Vagina (tissue), 2 donors: ENCODE measurements at regions not wholly inside any gene's neighbourhood (a gene's known extent, or its start where the extent isn't known, plus 50 kb on each side); places are given as distances from the start of the nearest gene placed in this dataset.

Experiments
- DNase-seq, 2 donors: peaks; one replicate each; pipeline ENCODE4 v3.0.0-alpha.2; 2017; ENCODE audit errors: extremely low spot score in 2 of 2
- H3K27ac ChIP-seq: fragments of 200-600 bp; sonication (generic); one replicate; pipeline ENCODE4 v1.5.1; 2019
- H3K27me3 ChIP-seq: fragments of 200-600 bp; sonication (generic); one replicate; pipeline ENCODE4 v1.5.1; 2019
- H3K36me3 ChIP-seq, 2 donors: fragments of 200-600 bp; sonication (generic); one replicate each; pipeline ENCODE4 v1.5.1; 2017 to 2019
- H3K4me1 ChIP-seq: fragments of 200-600 bp; sonication (generic); one replicate; pipeline ENCODE4 v1.5.1; 2019
- H3K4me3 ChIP-seq, 2 donors: fragments of 200-600 bp; sonication (generic); 1 replicate in 1 of 2; 2 replicates in 1 of 2; pipeline ENCODE4 v1.5.1; 2016 to 2019
- H3K9me3 ChIP-seq: fragments of 200-600 bp; sonication (generic); one replicate; pipeline ENCODE4 v1.5.1; 2019
- POLR2A ChIP-seq, 2 donors: fragments of 450-650 bp; IDR thresholded peaks; one replicate each; pipeline ENCODE4 v1.6.1; 2017; ENCODE audit warnings: antibody characterized with exemption in 2 of 2, mild to moderate bottlenecking in 2 of 2, moderate library complexity in 2 of 2
- POLR2AphosphoS5 ChIP-seq, 2 donors: sonication (generic); formaldehyde crosslinking; IDR thresholded peaks; one replicate each; pipeline ENCODE4 v1.9.0; 2017; ENCODE audit warnings: antibody characterized with exemption in 2 of 2, mild to moderate bottlenecking in 2 of 2, low read depth in 1 of 2; ENCODE audit not compliant: insufficient read depth in 1 of 2
- intact Hi-C: fragments of 100-400 bp; cut with DNase I; formaldehyde crosslinking; loops from one replicate; pipeline ENCODE4 v1.15.1; 2023
- TF ChIP-seq, protein P1 (sequence below), 3 experiments: fragments of 450-650 bp in 2 of 3; fragments of 200-600 bp in 1 of 3; sonication (generic) in 1 of 3; IDR thresholded peaks; one replicate each; pipeline ENCODE4 v1.5.1; 2017 to 2019; ENCODE audit warnings: antibody characterized with exemption in 3 of 3, mild to moderate bottlenecking in 2 of 3, moderate library complexity in 2 of 3

DNA sequence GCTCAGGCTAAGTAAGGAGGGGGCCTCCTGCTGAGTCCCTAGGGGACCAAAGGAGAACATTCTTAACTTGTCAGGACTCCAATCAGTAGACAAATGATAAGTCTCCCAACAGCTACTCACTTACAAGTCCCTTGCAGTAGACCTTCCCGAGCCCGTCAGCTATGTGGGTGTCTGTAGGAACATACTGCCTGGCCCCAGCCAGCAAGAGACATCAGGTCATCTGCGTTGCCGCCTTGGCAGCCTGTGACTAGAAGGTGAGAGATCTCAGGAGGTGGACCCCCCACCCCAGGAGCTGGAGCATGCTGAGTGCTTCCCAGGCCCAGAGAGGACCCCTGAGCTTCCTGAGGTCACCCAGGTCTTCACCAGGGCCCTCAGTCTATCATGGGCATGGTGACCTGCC lies 250.5 kb downstream of the C1orf94 start:
- DNase-seq, result no peak
- Histone ChIP-seq H3K27me3 (no peaks in the 10 kb centered on the region), H3K9me3 (no peaks in the 10 kb centered on the region), H3K27ac (no peak overlapping the region), H3K4me1 (no peaks in the 10 kb centered on the region), H3K4me3 (no peak overlapping the region), H3K36me3 (no peaks in the 10 kb centered on the region)
- TF ChIP-seq, protein P1, sequence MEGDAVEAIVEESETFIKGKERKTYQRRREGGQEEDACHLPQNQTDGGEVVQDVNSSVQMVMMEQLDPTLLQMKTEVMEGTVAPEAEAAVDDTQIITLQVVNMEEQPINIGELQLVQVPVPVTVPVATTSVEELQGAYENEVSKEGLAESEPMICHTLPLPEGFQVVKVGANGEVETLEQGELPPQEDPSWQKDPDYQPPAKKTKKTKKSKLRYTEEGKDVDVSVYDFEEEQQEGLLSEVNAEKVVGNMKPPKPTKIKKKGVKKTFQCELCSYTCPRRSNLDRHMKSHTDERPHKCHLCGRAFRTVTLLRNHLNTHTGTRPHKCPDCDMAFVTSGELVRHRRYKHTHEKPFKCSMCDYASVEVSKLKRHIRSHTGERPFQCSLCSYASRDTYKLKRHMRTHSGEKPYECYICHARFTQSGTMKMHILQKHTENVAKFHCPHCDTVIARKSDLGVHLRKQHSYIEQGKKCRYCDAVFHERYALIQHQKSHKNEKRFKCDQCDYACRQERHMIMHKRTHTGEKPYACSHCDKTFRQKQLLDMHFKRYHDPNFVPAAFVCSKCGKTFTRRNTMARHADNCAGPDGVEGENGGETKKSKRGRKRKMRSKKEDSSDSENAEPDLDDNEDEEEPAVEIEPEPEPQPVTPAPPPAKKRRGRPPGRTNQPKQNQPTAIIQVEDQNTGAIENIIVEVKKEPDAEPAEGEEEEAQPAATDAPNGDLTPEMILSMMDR (IDR thresholded peaks at IDR 0.05), result no peak
- TF ChIP-seq POLR2AphosphoS5 (IDR thresholded peaks at IDR 0.05; ENCODE audit: insufficient read depth in 1 of 2, low read depth in 1 of 2) (no peak), POLR2A (IDR thresholded peaks at IDR 0.05) (no peak)
- intact Hi-C loops, result no loop called here

DNA sequence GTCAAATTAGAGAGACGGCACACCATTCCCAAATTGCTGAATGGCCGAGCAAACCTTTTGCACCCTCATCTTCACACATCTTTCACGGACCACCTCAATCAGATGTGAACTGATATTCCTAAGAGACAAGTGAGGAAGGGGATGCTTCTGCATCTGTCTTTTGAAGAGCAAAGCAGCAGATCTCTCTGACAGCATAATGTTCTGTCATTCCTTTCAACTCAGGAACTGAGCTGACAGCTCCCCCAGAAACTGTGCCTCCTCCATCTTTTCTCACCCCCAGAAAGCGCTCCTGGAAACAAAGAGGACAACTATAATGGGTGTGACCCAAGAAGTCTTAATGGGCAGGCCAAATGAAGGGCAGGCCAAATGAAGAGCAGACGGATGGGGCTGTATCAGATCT lies 256.4 kb downstream of the C1orf94 start:
- Histone ChIP-seq H3K9me3 (no peaks in the 10 kb centered on the region), H3K27ac (no peak overlapping the region), H3K36me3 (no peaks in the 10 kb centered on the region)

DNA sequence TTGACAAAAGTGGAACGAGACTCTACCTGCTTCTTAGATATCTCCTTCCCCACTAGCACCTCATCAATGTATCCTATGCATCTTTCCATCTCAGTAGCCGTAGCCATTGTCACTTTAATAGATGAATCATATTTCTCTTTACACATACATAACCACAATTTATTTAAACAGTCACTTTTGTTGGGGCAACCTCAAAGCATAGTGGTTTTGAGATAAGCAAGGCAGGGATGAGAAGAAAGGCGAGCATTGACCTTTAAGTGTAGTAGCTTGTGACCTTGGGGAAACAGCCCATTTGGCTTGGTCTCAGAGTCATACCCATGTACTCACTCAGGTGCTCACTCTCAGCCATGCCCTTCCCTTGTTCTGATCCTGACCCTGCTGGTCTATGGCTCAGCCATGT lies 260.1 kb downstream of the C1orf94 start:
- intact Hi-C loops, result no loop called here
- H3K4me1 ChIP-seq, result no peaks in the 10 kb centered on the region
- no peaks in the 10 kb centered on the region for H3K27me3 ChIP-seq
- H3K9me3 ChIP-seq, result no peaks in the 10 kb centered on the region
- H3K27ac ChIP-seq, result no peak overlapping the region
- H3K4me3 ChIP-seq, result no peak overlapping the region
- no peak for DNase-seq
- TF ChIP-seq POLR2AphosphoS5 (IDR thresholded peaks at IDR 0.05; ENCODE audit: insufficient read depth in 1 of 2, low read depth in 1 of 2), result no peak
- no peak for TF ChIP-seq POLR2A (IDR thresholded peaks at IDR 0.05)
- TF ChIP-seq, protein P1 (IDR thresholded peaks at IDR 0.05), result no peak
- H3K36me3 ChIP-seq, result no peaks in the 10 kb centered on the region

More for the DNA sequence above, 256.4 kb downstream of the C1orf94 start:
- no peak for DNase-seq
- Histone ChIP-seq H3K27me3 (no peaks in the 10 kb centered on the region), H3K4me1 (no peaks in the 10 kb centered on the region), H3K4me3 (no peak overlapping the region)
- intact Hi-C loops, result no loop called here
- TF ChIP-seq, protein P1 (IDR thresholded peaks at IDR 0.05), result no peak
- no peak for TF ChIP-seq POLR2AphosphoS5 (IDR thresholded peaks at IDR 0.05; ENCODE audit: insufficient read depth in 1 of 2, low read depth in 1 of 2)
- TF ChIP-seq POLR2A (IDR thresholded peaks at IDR 0.05), result no peak

DNA sequence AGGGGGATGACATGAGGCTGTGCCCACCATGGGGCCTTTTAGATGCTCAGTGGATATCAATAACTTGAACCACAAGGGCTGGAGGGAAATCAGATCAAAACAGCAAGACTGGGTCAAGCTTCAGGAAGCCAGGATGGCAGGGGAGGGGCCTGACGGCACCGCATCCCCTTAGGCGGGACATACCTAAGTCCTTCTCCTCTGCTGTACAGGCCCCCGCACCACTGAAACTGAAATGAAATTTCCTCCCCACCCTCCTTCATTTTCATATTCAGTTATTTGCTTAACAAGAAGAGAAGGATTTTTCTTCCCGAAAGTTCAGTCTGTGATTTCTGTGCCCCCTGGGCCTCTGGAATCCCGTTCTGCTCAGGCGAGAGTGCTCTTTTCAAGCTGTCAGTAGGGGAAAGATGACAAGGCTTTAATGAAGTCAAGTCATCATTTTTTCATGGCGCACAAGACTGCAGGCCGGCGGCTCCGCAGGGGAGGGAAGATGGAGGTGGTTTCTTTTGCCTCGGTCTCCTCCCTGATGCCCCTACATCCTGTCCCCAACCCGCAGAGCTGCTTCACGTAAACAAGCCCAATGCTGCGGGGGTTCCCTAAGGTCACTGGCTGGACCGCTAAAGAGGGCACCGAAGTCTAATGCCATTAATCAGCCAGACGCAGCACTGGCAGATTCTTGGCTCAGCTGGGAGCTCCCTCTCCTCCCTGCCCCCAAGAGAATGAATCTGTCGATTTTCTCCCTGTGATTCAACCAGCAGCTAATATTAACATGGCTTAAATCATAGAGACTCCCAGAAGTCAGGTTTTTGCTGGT lies 264.8 kb downstream of the C1orf94 start:
- intact Hi-C loops, result no loop called here
- no peak for TF ChIP-seq POLR2A (IDR thresholded peaks at IDR 0.05)
- TF ChIP-seq, protein P1 (IDR thresholded peaks at IDR 0.05), result no peak
- no peak for TF ChIP-seq POLR2AphosphoS5 (IDR thresholded peaks at IDR 0.05; ENCODE audit: insufficient read depth in 1 of 2, low read depth in 1 of 2)
- no peaks in the 10 kb centered on the region for H3K27me3 ChIP-seq

DNA sequence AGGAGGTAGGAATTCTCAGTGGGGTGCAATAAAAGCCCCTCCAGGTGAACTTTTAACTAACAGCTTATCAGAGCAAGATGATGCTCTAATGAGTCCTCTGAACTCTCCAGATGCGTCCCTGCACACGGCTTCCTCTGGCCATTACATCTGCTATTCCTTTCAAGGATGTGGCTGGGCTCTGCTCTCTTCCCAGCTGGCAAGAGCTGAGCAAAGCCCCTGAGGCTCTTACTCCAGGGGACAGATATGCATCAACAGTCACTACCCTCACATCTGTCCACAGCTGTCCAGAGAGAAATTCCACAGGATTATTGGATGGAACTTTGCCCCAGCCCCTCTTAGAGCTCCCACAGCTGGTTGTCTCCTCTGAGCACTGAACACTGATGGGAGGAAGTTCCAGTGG lies 267.8 kb downstream of the C1orf94 start:
- no peaks in the 10 kb centered on the region for H3K27me3 ChIP-seq

More for the DNA sequence above, 264.8 kb downstream of the C1orf94 start:
- Histone ChIP-seq H3K4me3 (no peak overlapping the region), H3K27ac (no peak overlapping the region), H3K36me3 (no peaks in the 10 kb centered on the region), H3K9me3 (no peaks in the 10 kb centered on the region), H3K4me1 (no peaks in the 10 kb centered on the region)
- no peak for DNase-seq

More for the DNA sequence above, 267.8 kb downstream of the C1orf94 start:
- Histone ChIP-seq H3K4me3 (no peak overlapping the region), H3K4me1 (no peaks in the 10 kb centered on the region), H3K9me3 (no peaks in the 10 kb centered on the region), H3K27ac (no peak overlapping the region), H3K36me3 (no peaks in the 10 kb centered on the region)
- intact Hi-C loops, result no loop called here
- no peak for DNase-seq
- no peak for TF ChIP-seq POLR2AphosphoS5 (IDR thresholded peaks at IDR 0.05; ENCODE audit: insufficient read depth in 1 of 2, low read depth in 1 of 2)
- TF ChIP-seq, protein P1 (IDR thresholded peaks at IDR 0.05), result no peak
- TF ChIP-seq POLR2A (IDR thresholded peaks at IDR 0.05), result no peak
